ENCODE measurements at regions not wholly inside any gene's neighbourhood (a gene's known extent, or its start where the extent isn't known, plus 50 kb on each side); places are given as distances from the start of the nearest gene placed in this dataset.

- no peak for TF ChIP-seq CTCF (IDR thresholded peaks at IDR 0.05; ENCODE audit: low read depth, low read length)
- DNase-seq (ENCODE audit: low read depth in 2 of 2), result peak; percentile 65 to 76
- no peak overlapping the region for H3K4me3 ChIP-seq (replicated peaks in 1 of 2; ENCODE audit: low read depth in 2 of 2, low read length in 2 of 2)
Measured at GRCh38 chr12:126483145-126484068, 1418.2 kb downstream of the AACS start.

- H3K4me3 ChIP-seq (replicated peaks in 1 of 2; ENCODE audit: low read depth in 2 of 2, low read length in 2 of 2), result no peak overlapping the region
- no peak for DNase-seq (ENCODE audit: low read depth in 2 of 2)
- TF ChIP-seq CTCF (IDR thresholded peaks at IDR 0.05; ENCODE audit: low read depth, low read length), result no peak
Measured at GRCh38 chr12:126487431-126487980, 1422.3 kb downstream of the AACS start.

GRCh38 chr12:126488806-126489205, 1423.6 kb downstream of the AACS start:
- no peak for TF ChIP-seq CTCF (IDR thresholded peaks at IDR 0.05; ENCODE audit: low read depth, low read length)
- DNase-seq (ENCODE audit: low read depth in 2 of 2), result no peak
- no peak overlapping the region for H3K4me3 ChIP-seq (replicated peaks in 1 of 2; ENCODE audit: low read depth in 2 of 2, low read length in 2 of 2)

GRCh38 chr12:126492181-126492580, 1426.9 kb downstream of the AACS start:
- H3K4me3 ChIP-seq (replicated peaks in 1 of 2; ENCODE audit: low read depth in 2 of 2, low read length in 2 of 2), result no peak overlapping the region
- peak in 1 of 2 donors; percentile 8 for DNase-seq (ENCODE audit: low read depth in 2 of 2)
- TF ChIP-seq CTCF (IDR thresholded peaks at IDR 0.05; ENCODE audit: low read depth, low read length), result no peak

GRCh38 chr12:126493366-126494108, 1428.3 kb downstream of the AACS start:
- no peak overlapping the region for H3K4me3 ChIP-seq (replicated peaks in 1 of 2; ENCODE audit: low read depth in 2 of 2, low read length in 2 of 2)
- DNase-seq (ENCODE audit: low read depth in 2 of 2), result peak; percentile 27 to 66
- no peak for TF ChIP-seq CTCF (IDR thresholded peaks at IDR 0.05; ENCODE audit: low read depth, low read length)

GRCh38 chr12:126496201-126496600, 1431.0 kb downstream of the AACS start:
- H3K4me3 ChIP-seq (replicated peaks in 1 of 2; ENCODE audit: low read depth in 2 of 2, low read length in 2 of 2), result no peak overlapping the region
- TF ChIP-seq CTCF (IDR thresholded peaks at IDR 0.05; ENCODE audit: low read depth, low read length), result no peak
- no peak for DNase-seq (ENCODE audit: low read depth in 2 of 2)

Measured in cardiac fibroblast (primary cell).